ENCODE measurements at regions not wholly inside any gene's neighbourhood (a gene's known extent, or its start where the extent isn't known, plus 50 kb on each side); places are given as distances from the start of the nearest gene placed in this dataset.
A peak's percentile ranks its signal among the peaks of the same experiment; 100 is the strongest.

DNA sequence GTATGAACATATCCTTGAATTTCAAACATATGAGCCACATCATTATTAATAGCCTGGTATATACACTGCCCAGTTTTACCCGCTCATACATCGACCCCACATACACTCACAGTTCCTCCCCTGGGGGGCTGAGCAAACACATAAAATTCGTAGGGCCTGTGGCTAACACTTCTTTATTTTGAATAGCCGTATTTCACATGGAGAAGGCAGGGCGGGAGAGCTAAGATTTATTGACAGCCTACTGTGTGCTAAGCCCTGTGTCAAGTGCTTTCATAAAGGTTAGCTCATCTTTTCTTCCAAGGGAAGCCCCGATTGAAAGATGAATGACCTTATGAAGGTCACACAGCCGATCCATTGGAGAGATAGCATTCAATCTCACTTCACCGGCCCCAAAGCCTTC is 134.4 kb downstream of the ENC1 start:
- Mint-ChIP-seq H3K4me1 (peaks cover 0 to 6% (median 1%) of the 10 kb centered on the region in 4 donors), H3K36me3 (no peaks in the 10 kb centered on the region), H3K9me3 (no peaks in the 10 kb centered on the region), H3K27ac (no peak overlapping the region), H3K27me3 (peaks cover 0 to 6% (median 0%) of the 10 kb centered on the region in 5 donors), H3K4me3 (no peak overlapping the region)
- DNase-seq (no peak), ATAC-seq (no peak)
- POLR2A ChIA-PET = no interaction called here

DNA sequence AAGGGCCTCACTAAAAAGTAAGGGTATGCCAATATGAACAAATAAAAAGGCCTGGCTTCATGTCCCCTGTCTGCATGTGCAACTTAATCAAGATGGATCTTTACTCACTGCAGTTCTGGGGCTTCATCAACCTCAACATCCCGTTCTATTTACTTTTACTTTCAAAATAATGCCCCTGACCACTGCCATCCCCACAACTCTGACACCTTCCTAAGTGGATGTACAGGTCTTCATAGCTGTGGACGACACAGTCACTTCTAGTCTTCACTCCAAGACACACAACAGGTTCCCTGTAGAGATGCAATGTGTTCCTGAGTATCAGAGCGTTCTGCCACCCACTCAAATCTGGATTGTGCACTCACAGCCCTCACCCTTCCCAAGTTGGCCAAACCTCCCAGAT is 136.1 kb downstream of the ENC1 start:
- Mint-ChIP-seq H3K9me3 (no peaks in the 10 kb centered on the region), H3K4me1 (peaks cover 0 to 6% (median 1%) of the 10 kb centered on the region in 4 donors), H3K27me3 (peaks cover 0 to 6% (median 0%) of the 10 kb centered on the region in 5 donors), H3K4me3 (no peak overlapping the region), H3K36me3 (no peaks in the 10 kb centered on the region), H3K27ac (no peak overlapping the region)
- DNase-seq (no peak), ATAC-seq (no peak)
- POLR2A ChIA-PET = no interaction called here

DNA sequence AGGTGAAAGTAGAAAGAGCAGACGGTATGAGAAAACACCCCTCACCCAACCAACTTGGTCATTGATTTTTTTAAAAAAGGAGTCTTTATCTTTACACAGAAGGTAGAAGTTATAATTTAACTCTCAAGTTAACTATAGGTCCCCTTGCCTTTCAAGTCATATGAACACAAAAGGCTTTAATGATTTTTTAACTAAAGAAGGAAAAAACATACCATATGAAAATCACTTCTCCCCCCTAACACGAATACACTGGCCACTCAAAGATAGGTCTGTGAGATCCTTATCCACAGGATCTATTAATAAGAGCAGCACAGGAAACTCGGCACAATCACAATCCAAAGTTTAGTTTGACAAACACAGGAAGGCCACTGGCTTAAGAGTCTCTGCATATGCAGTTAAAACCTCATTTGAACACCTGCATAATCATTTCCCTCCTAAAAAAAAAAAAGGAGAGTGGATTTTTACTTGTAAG is 138.0 kb downstream of the ENC1 start:
- no peak for ATAC-seq
- H3K9me3 Mint-ChIP-seq = no peaks in the 10 kb centered on the region
- H3K36me3 Mint-ChIP-seq = no peaks in the 10 kb centered on the region
- POLR2A ChIA-PET = no interaction called here
- H3K4me3 Mint-ChIP-seq = no peak overlapping the region
- peaks cover 0 to 6% (median 0%) of the 10 kb centered on the region in 5 donors for H3K27me3 Mint-ChIP-seq
- no peak for DNase-seq
- H3K4me1 Mint-ChIP-seq = peaks cover 0 to 6% (median 1%) of the 10 kb centered on the region in 4 donors
- no peak overlapping the region for H3K27ac Mint-ChIP-seq

DNA sequence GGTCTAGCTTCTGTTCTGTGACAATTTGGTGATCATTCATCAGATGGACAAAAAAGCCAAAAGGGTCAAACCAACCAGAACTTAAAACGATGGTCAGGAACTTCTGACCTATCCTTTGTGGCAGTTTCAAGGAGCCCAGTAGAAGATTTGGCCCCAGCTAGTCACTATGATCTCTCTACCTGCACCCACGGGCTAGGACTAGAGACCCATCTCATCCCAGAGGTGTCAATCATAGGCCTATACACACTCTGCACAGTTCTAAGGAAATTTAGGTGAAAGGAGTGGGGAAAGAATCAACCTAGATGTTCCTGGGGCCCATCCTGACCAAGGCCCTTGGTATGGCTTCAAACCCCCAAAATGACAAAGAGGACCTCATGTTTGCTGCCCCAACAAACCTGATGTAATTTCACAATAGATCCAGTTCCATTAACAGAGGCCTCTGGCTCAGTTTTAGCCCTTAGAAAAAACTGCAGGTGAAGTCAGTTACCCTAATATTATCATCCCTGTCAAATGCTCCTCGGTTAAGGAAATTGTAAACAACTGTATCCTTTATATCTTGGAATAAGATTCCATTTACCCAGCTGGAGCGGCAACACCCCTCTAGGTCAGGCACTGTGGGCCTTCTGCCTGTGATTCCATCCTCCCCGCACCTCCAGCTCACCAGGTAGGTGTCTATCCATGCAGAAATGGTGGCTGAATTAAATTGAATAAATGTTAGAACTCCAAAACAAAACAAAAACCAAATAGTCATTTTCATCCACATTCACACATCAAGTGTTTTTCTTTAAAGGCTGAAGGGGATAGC is 138.7 kb downstream of the ENC1 start:
- no peak for DNase-seq
- Mint-ChIP-seq H3K27ac (peak overlapping the region in 1 of 10 donors; percentile 11), H3K4me3 (no peak overlapping the region), H3K27me3 (peaks cover 0 to 6% (median 0%) of the 10 kb centered on the region in 5 donors), H3K36me3 (no peaks in the 10 kb centered on the region), H3K9me3 (no peaks in the 10 kb centered on the region), H3K4me1 (peaks cover 0 to 6% (median 1%) of the 10 kb centered on the region in 4 donors)
- no peak for ATAC-seq
- POLR2A ChIA-PET = no interaction called here

DNA sequence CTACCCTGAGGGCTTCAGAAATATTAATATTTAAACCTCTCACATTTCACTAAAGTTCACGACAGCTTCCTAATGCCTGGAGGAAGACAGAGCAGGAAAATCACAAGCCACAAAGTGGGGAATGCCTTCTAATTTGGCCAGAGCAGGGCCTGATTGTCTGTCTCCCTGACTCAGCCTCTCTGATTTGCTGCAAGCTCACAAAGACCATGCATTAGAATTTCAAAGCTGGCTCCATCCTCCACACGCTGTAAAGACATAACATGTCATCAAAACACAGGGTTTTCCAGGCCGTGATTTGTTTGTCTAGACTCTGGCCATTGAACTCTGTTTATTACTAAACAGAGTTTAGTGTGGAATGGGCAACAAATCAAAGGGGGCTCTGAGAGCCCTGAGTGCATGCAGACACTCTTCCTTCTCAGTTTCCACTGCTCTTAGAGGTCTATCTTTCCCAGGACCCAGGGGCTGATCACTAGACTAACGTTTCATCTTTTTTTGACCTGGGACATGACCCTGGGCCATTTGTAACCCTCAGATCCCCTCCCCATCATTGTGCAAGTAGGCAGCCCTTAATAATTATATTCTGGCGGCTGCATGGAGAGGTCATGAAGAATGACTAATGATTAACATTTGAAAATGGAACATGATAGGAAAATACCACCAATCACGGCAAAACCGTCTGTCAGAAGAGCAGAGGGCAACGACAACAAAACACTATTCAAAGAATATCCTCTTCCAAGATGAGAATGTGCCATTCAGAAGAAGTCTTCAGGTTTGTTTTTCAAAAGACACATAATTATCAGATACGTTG is 140.2 kb downstream of the ENC1 start:
- H3K27me3 Mint-ChIP-seq = peaks cover 0 to 5% (median 0%) of the 10 kb centered on the region in 5 donors
- H3K27ac Mint-ChIP-seq = no peak overlapping the region
- DNase-seq = no peak

DNA sequence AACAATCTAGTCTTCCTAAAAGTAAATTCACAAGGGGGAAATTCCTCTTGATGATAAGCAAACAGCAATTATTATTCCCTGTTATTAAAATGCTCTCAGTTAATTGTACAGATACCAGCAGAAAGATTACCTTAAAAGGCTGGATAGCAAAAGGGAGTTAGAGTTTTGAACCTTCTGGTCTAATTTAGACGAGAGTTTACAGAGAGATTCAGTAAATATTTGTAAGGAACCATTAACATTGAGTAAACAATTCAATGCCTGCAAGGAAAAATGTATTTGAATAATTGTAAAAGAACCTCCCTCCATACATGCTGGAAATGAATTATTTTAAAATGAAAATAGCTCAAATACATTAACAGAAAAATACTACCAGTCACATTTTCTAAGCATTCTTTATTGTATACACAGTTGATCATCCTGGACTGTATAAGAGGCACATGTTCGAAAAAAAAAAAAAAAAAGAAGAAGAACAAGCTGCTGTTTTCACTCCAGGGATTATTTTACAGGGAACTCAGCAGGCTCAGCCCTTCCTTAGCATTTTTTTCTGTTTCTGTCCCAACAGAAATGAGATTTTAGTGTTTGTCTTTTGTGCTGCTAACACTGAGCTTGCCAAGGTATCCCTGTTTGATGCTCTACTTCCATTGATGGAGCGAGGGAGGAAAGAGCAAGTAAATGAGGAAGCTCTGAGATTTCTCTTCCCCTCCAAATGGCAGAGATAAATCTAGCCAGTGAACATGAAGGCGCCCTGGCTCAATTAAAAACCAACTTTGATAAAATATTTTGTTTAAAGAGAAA is 141.1 kb downstream of the ENC1 start:
- DNase-seq (no peak), ATAC-seq (no peak)
- Mint-ChIP-seq H3K4me3 (no peak overlapping the region), H3K36me3 (no peaks in the 10 kb centered on the region), H3K27ac (no peak overlapping the region), H3K4me1 (peaks cover 0 to 6% (median 0%) of the 10 kb centered on the region in 4 donors), H3K9me3 (no peaks in the 10 kb centered on the region), H3K27me3 (peaks cover 0 to 4% (median under 1%) of the 10 kb centered on the region in 5 donors)
- POLR2A ChIA-PET = no interaction called here

More for the DNA sequence above, 140.2 kb downstream of the ENC1 start:
- H3K4me1 Mint-ChIP-seq = peaks cover 0 to 6% (median 1%) of the 10 kb centered on the region in 4 donors
- no peak overlapping the region for H3K4me3 Mint-ChIP-seq
- no peaks in the 10 kb centered on the region for H3K36me3 Mint-ChIP-seq
- H3K9me3 Mint-ChIP-seq = no peaks in the 10 kb centered on the region
- POLR2A ChIA-PET = no interaction called here
- ATAC-seq = no peak

DNA sequence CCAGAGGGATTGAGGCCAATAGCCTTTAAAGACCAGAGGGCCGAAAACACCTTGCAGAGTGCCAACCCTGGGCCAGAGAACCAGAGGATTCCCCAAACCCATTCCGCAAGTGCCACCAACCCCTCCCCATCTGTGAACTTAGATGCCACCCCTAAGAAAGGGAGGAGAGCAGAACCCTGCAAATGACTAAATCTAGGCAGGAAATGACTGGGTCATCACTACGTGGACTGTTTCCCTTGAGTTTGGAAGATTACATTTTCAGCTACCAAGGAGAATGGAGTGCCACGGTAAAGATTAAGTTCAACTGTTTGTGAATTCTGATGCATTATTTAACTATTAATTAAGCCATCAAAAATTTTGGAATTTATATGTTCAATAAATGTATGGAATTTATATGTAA is 142.8 kb downstream of the ENC1 start:
- POLR2A ChIA-PET = no interaction called here
- no peak overlapping the region for H3K27ac Mint-ChIP-seq
- no peaks in the 10 kb centered on the region for H3K9me3 Mint-ChIP-seq
- no peak overlapping the region for H3K4me3 Mint-ChIP-seq
- no peak for DNase-seq
- H3K4me1 Mint-ChIP-seq = peaks cover 0 to 6% (median 0%) of the 10 kb centered on the region in 4 donors
- peaks cover 0 to 17% (median 3%) of the 10 kb centered on the region in 5 donors for H3K27me3 Mint-ChIP-seq
- no peaks in the 10 kb centered on the region for H3K36me3 Mint-ChIP-seq
- no peak for ATAC-seq

DNA sequence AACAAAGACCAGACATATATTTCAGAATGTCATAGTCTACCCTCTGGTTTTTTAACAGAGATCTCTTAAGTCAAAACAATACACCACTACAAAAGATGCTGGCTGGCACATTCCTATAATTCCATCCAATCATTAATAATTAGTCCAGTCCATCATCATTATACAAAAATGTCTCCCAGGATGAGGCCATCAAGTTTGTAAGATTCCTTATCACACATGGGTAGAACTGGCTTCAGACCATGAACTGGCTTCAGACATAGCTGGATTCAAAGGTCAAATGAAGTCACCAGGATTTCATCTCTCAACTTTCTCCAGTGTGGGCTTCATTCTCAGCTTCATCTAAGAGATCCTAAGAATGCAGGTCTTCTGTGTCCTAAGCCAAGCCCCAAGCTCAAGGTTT is 147.1 kb downstream of the ENC1 start:
- ATAC-seq (no peak), DNase-seq (no peak)
- H3K4me3 Mint-ChIP-seq = no peak overlapping the region
- H3K27me3 Mint-ChIP-seq = peaks cover 1 to 20% (median 3%) of the 10 kb centered on the region in 5 donors
- no peaks in the 10 kb centered on the region for H3K36me3 Mint-ChIP-seq
- POLR2A ChIA-PET = no interaction called here
- H3K4me1 Mint-ChIP-seq = peaks cover 0 to 13% (median 0%) of the 10 kb centered on the region in 4 donors
- H3K9me3 Mint-ChIP-seq = no peaks in the 10 kb centered on the region
- no peak overlapping the region for H3K27ac Mint-ChIP-seq

DNA sequence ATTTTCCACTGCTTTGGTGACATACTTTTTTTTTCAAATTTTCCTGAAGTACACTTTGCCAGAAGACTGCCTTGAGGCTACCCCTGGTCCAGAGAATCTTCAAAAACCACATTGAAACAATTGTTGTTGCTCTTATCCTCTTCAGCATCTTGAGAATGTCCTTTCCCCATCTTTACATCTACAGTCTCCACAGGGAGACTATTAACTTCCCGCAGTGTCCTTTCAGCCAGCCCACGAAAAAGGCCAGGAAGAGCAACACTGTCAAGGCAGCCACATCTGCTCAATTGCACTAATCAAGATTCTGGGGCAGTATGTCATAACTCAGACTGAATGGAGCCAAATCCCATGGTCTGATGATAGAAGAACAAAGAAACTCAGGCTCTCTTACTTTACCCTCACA is 148.3 kb downstream of the ENC1 start:
- peaks cover 0 to 13% (median 0%) of the 10 kb centered on the region in 4 donors for H3K4me1 Mint-ChIP-seq
- no peak overlapping the region for H3K27ac Mint-ChIP-seq
- no peak overlapping the region for H3K4me3 Mint-ChIP-seq
- DNase-seq = no peak
- H3K36me3 Mint-ChIP-seq = no peaks in the 10 kb centered on the region
- H3K27me3 Mint-ChIP-seq = peaks cover 1 to 20% (median 3%) of the 10 kb centered on the region in 5 donors
- no peak for ATAC-seq
- no peaks in the 10 kb centered on the region for H3K9me3 Mint-ChIP-seq
- POLR2A ChIA-PET = no interaction called here

DNA sequence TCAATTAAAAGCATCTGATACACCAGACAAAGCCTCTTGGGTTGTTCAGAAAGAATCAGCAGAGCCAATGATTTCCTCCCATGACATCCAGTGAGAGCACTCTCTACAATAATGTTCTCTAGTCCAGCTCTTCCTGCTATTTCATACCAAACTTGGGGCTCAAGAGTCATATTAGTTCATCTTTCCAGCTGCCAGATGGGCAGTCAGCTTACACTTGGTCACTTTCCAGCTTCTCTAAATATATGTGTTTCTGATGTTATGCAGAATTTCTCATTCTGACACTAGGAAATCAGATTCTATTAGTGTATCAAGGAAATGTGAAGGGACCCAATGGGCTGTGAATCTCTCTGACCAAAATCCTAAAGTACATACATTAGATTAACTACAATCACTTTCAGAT is 148.9 kb downstream of the ENC1 start:
- no peak overlapping the region for H3K27ac Mint-ChIP-seq
- POLR2A ChIA-PET = no interaction called here
- H3K4me3 Mint-ChIP-seq = no peak overlapping the region

DNA sequence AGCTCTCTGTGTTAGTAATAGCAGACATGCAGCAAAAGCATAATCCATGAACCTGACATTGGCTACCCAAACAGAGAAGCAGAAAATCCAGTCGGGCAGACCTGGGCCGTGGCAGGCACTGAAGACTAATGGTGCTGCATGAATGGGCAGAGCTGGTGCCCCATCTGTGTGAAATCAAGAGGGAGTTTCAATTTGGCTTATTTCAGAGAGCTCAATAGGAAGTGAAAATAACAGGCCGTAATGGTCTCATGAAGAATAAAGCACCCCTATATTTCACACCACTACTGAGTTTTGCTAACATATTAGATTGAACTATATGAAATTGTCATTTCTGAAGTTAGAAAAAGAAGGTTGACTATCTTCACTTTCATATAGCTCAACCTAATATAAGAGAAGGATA is 149.7 kb downstream of the ENC1 start:
- POLR2A ChIA-PET = no interaction called here
- ATAC-seq = no peak
- Mint-ChIP-seq H3K27me3 (peaks cover 1 to 20% (median 3%) of the 10 kb centered on the region in 5 donors), H3K36me3 (no peaks in the 10 kb centered on the region), H3K27ac (no peak overlapping the region), H3K4me3 (no peak overlapping the region), H3K4me1 (peaks cover 0 to 13% (median 0%) of the 10 kb centered on the region in 4 donors), H3K9me3 (no peaks in the 10 kb centered on the region)
- DNase-seq = peak in 1 of 10 donors; percentile 4

More for the DNA sequence above, 148.9 kb downstream of the ENC1 start:
- ATAC-seq (no peak), DNase-seq (no peak)
- Mint-ChIP-seq H3K36me3 (no peaks in the 10 kb centered on the region), H3K4me1 (peaks cover 0 to 13% (median 0%) of the 10 kb centered on the region in 4 donors), H3K27me3 (peaks cover 1 to 20% (median 3%) of the 10 kb centered on the region in 5 donors), H3K9me3 (no peaks in the 10 kb centered on the region)

DNA sequence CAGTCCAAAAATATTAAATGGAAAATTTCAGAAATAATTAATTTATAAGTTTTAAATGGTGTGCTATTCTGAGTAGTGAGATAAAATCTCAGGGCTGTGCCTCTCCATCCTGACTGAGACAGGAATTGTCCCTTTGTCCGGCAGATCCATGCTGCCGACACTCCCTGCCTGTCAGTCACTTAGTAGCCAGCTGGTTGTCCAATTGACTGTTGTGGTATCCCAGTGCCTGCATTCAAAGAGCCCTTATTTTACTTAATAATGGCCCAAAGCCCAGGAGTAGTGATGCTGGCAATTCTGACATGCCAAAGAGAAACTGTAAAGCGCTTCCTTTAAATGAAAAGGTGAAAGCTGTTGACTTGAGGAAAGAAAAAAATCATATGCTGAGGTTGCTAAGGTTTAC is 157.5 kb downstream of the ENC1 start:
- ATAC-seq (no peak), DNase-seq (no peak)
- Mint-ChIP-seq H3K36me3 (no peaks in the 10 kb centered on the region), H3K4me1 (peaks cover 0 to 2% (median 0%) of the 10 kb centered on the region in 4 donors), H3K27ac (no peak overlapping the region), H3K27me3 (peaks cover 0 to 8% (median 0%) of the 10 kb centered on the region in 5 donors), H3K9me3 (no peaks in the 10 kb centered on the region), H3K4me3 (no peak overlapping the region)
- POLR2A ChIA-PET = no interaction called here

All from naive thymus-derived CD8-positive, alpha-beta T cell (primary cell).